Astrocyte of the spinal cord (primary cell): ENCODE measurements at regions not wholly inside any gene's neighbourhood (a gene's known extent, or its start where the extent isn't known, plus 50 kb on each side); places are given as distances from the start of the nearest gene placed in this dataset.

Experiments
- DNase-seq: peaks from one replicate; pipeline ENCODE4 v3.0.0; 2011; ENCODE audit warnings: low read depth, low spot score
- H3K4me3 ChIP-seq: 2 replicates; pipeline ENCODE4 v1.5.1; 2011; ENCODE audit warnings: low read depth, mild to moderate bottlenecking, low read length, moderate library complexity
- CTCF ChIP-seq: IDR thresholded peaks from 2 replicates; pipeline ENCODE4 v1.5.1; 2012; ENCODE audit warnings: low read depth, mild to moderate bottlenecking, low read length, inconsistent platforms
- in situ Hi-C: cut with HindIII; loops from 2 replicates; pipeline ENCODE4 v1.10.0; 2017; ENCODE audit warnings: low sequenced_read_pairs

- DNase-seq, result no peak
- in situ Hi-C loops, result no loop called here
- TF ChIP-seq CTCF, result no peak
- H3K4me3 ChIP-seq, result no peak overlapping the region
These were observed 280.2 kb downstream of the KCNJ3 start for GRCh38 chr2:154978710-154979109.

- in situ Hi-C loops, result no loop called here
- no peak for DNase-seq
- no peak for TF ChIP-seq CTCF
- no peak overlapping the region for H3K4me3 ChIP-seq
These were observed 279.7 kb downstream of the KCNJ3 start for GRCh38 chr2:154978244-154978643.

- no peak for DNase-seq
- H3K4me3 ChIP-seq, result no peak overlapping the region
- no peak for TF ChIP-seq CTCF
- in situ Hi-C loops, result no loop called here
These were observed 275.5 kb downstream of the KCNJ3 start for GRCh38 chr2:154974041-154974440.

- in situ Hi-C loops, result no loop called here
- no peak overlapping the region for H3K4me3 ChIP-seq
- no peak for DNase-seq
- TF ChIP-seq CTCF, result no peak
These were observed 265.0 kb downstream of the KCNJ3 start for GRCh38 chr2:154963511-154963910.

GRCh38 chr2:154961676-154962075 lies 263.2 kb downstream of the KCNJ3 start:
- DNase-seq, result no peak
- no peak overlapping the region for H3K4me3 ChIP-seq
- in situ Hi-C loops, result no loop called here
- no peak for TF ChIP-seq CTCF

GRCh38 chr2:154960802-154961583 lies 262.5 kb downstream of the KCNJ3 start:
- in situ Hi-C loops, result no loop called here
- no peak for DNase-seq
- H3K4me3 ChIP-seq, result no peak overlapping the region
- no peak for TF ChIP-seq CTCF
